ENCODE measurements at regions not wholly inside any gene's neighbourhood (a gene's known extent, or its start where the extent isn't known, plus 50 kb on each side); places are given as distances from the start of the nearest gene placed in this dataset.

DNA sequence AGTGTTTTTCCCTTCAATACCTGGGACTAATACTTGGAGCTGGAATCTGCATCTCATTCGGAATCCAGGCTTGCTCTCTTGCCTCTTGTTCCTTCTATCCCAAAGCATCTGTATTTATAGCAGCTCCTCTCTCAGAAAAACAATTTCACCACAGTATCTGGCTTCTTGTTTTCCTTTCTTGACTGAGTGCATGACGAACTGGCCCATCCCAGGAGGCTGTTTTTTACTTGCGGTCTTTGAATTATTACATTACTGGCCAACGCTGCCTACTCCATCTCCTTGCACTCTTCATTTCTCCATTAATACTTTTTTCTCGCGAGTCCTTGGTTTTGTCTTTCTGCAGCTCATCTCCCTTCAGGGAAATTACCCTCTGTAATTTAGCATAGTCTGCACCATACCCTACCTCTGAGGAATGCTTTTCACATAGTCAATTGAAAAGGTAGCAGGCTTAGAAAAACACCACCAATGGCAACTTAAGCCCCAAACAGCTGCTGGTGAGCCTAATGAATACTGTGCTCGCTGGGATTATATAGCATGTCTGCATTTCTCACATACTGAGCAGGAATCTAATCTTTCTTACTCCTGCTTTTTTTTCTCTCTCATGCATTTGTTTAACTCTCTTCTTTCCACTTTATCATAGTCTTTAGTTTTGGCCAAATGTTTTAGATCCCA is 277.4 kb upstream of the SESN3 start:
- no peak for DNase-seq

DNA sequence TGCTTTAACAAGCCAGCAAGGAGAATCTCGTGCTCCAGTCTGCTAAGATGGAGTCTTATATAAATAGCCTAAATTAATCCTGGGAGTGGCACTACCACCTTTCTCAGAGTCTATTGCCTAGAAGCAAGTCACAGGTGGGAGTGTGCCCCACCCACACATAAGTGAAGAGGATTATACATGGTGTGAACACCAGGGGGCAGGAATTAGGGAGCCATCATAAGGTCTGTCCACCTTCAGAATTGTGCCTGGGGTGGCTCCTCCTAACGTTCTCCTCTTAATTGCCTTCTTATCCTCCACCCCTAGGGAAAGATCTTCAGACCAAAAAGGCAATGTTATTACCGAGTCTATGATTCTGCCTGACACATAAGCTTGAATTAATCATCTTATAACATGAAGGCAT is 276.8 kb upstream of the SESN3 start:
- DNase-seq, result no peak

DNA sequence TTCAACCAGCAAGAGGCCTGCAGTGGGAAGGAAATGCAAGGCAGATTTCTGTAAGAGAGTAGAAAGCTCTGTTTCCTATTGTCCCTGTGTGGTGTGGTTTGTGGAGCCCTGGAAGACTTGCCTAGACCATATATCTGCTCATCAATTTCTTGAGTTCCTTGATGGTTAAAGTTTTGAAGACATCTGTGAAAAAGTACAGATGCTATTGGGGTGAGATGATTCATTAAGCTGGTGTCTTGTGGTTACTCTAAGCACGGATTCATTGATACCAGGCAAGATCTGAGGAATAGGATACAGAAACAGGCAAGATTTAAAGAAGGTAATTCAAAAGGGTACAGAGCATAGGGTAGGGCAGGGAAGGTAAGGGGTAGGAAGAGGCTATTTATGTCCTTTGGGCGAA is 275.8 kb upstream of the SESN3 start:
- DNase-seq, result no peak

DNA sequence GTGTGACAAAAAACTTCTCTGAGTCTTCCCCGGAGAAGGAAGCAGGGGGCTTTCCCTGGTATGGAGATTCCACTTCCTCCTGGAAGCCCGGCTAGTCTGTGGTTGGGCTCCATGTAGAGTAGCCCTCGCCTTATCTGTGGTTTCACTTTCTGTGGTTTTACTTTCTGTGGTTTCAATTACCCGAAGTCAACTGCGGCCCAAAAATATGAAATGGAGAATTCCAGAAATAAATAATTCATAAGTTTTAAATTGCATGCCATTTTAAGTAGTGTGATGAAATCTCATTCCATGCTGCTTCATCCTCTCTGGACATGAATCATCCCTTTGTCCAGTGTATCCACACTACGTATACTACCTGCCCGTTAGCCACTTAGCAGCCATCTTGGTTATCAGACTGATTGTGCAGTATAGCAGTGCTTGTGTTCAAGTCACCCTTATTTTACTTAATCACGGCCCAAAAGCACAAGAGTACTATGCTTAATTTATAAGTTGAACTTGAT is 275.0 kb upstream of the SESN3 start:
- DNase-seq, result peak; percentile 82 to 86 (median 85)

DNA sequence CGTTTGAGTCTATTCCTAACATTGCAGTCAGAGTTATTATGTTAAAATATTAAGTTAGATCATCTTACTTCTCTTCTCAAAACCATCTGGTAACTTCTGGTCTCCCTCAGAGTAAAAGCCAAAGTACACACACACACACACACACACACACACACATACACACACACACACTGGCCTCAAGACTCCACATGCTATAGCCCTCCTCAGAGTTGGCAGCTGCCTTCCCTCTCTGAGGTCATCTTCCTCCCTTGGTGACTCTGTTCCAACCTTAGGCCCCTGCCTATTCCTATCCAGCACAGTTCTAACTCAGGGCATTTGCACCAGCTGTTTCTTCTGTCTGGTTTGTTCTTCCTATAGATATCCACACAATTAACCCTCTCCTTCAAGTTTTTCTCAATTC is 272.0 kb upstream of the SESN3 start:
- no peak for DNase-seq

DNA sequence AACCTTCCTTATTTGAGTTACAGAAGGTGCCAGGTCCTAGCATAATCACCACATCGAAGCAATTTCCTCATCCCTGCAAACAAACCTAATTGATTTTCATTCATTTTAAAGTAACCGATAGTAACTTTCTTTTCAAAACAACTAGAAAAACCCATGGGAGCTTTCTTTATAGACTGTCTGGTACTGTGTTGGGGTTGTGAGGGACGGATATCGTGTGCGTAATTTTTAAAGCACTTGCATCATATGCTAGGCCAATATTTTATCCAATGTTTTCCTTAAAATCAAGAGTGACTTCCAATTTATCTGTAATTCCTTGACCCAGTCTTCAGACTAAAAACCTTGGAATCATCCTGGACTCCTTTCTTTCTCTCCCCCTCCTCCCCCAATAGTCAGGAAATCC is 271.5 kb upstream of the SESN3 start:
- no peak for DNase-seq

DNA sequence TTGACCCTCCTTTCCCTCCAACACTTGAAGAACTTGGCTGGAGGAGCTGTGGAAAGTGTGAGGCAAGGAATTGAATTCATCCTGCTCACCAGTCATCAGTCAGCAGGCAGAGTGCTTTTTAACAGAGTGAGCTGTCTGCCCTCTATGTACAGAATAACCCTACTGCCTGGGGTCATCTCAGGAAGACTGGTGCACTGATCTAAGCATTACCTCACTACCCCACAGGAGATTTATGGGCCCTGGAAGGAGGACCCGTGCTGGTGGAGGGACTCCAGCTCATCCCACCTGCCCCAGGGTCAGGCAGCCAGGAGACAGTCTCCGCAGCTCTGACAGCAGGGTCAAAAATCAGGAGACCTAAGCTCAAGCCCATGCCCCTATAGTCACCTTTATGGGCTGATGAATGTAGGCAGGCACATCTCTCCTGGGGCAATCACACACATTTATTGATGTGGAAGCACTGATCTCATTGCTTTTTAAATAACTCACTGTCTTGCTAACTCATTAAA is 270.8 kb upstream of the SESN3 start:
- no peak for DNase-seq

DNA sequence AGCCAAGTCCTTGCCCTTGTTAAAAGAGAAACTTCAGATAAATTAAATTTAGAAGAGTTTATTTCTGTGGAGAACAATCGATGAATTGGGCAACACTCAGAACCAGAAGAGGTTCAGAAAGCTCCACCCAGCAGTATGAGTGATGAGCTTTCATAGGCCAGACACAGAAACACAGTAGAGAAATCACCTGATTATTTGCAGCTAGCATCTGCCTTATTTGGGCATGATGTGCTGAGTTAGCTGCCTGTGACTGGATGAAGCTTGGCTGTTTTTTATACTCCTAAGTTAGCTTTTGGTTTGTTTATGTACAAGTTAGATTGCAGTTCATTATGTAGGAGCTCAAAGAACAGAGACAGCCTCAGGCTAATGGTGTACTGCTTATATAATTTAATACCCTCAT is 269.5 kb upstream of the SESN3 start:
- DNase-seq, result no peak

DNA sequence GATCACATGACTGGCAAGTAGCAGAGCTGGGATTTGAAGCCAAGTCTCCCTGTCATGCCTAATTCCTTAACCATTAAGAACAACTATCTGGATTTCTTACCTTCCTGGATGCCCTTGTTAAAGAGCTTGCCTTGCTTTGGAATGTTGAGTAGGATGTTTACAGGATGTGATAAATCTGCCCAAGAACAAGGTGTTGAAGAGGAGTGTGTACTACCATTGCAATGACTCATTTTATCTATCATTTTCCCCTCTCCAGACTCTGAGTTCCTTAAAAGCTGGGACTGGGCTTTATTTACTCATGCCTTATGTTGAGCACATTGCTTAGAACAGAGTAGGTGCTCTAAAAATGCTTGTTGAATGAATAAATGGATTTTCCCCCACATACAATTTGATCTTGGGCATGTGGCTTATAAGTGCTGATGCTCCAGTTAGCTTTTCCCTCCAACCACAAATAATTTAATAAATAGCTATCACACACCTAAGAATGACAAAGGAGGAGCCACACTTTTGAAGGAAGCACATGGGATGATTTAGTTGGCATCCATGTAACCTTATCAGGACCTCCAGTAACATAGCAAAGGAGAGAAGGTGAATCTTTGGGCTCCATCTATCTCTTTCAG is 268.6 kb upstream of the SESN3 start:
- no peak for DNase-seq

DNA sequence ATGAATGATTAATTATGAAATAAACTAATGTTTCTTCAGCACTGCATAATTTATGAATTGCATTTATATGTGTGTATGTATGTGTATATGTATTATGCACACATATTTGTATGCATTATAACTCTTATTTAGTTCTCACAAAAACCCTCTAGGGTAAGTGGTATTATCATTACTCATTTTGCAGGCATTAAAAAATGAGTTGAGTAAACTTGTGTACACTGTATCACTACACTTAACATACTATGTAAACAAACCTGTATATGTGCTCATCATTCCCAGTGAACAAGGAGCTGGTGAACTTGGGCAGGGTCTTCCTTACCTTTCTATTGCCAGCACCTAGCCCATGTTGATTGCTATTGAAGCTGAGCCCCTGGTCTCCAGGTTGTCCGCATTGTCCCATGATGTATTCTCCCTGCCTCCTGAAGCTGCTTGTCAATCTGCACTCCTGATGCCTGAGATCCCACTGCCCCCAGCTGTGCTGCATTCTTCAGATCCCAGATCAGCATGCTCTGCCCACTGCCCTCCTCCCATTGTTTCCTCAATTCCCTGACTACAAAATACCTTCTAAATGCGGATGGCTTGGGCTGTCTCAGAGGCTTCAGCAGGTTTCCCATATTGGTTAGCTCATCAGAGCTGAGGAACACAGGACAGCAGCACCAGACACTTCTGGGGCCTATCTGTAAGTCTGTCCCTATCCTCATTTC is 267.9 kb upstream of the SESN3 start:
- no peak for DNase-seq

DNA sequence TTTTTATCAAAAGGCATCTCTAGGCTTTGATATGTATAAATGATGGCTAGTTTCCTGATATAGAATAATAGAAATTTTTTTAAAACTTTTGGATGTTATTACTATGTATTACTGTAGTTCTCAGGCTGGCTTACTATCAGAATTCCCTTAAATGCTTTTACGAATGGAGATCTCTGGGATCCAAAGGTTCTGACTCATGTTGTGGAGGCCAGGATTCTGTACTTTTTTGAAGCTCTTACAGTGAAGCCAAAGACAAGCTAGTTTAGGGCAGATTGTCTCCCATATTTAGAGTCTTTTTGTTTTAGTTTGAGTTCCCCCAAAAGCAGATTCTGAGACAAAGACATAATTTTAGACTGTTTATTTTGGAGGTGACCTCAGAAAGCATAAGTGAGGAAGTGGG is 265.9 kb upstream of the SESN3 start:
- DNase-seq, result no peak

DNA sequence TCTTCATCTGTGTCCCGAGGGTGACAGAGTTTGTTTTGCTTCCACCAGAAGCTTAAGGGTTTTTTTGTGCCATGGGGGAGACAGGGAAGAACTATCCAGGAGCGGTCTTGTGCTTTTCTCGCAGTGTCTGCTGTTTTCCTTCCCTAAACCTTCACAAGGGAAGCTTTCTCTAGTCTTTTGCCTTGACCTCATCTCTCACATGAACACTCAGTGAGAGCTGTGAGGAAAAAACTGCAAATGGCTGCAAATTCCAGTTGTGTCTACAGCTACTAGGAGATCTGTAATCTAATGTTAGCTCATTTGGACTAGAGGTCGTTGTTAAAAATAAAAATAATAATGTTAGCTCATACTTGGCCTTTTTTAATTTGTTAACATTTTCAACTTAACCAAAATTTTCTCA is 264.7 kb upstream of the SESN3 start:
- peak in 2 of 3 donors; percentile 19 to 28 for DNase-seq

DNA sequence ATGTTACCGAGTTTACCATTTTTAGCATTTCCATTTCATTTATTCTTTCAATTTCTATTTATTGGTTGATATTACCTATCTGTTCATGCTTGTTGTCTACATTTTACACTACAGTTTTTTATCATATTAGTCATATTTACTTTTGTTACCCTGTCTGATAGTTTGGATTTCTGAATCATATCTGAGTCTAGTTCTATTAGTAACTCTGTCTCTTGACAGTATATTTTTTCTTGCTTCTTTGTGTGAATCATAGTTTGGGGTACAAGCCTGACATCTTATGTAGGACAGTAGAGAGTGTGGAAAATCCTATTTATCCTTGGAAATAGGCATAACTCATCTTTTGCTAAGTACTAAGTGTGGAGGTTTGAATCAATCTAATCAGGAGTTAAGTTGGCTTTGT is 263.9 kb upstream of the SESN3 start:
- DNase-seq, result peak in 1 of 3 donors; percentile 12

DNA sequence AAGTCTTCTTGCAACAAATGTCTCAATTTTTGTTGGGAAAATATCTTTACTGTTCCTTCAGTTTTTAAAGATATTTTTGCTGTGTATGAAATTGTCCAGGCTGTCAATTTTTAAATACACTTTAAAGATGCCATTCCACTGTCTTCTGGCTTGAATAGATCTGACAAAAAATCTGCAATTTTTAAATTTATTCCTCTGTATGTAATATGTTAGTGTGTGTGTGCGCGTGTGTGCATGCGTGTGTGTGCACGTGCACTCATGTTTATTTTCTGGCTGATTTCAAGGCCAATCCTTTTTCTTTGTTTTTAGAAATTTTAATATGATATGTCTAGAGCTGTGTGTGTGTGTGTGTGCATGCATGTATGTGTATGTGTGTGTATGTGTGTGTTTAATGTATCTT is 263.2 kb upstream of the SESN3 start:
- no peak for DNase-seq

DNA sequence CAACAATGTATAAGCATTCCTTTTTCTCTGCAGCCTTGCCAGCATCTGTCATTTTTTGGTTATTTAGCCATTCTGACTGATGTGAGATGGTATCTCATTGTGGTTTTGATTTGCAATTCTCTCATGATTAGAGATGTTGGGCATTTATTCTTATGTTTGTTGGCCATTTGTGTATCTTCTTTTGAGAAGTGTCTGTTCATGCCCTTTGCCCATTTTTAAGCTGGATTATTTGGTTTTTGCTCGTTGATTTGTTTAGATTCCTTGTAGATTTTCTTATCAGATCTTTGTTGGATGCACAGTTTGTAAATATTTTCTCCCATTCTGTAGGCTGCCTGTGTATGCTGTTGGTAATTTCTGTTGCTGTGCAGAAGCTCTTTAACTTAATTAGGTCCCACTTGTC is 259.6 kb upstream of the SESN3 start:
- DNase-seq, result no peak

DNA sequence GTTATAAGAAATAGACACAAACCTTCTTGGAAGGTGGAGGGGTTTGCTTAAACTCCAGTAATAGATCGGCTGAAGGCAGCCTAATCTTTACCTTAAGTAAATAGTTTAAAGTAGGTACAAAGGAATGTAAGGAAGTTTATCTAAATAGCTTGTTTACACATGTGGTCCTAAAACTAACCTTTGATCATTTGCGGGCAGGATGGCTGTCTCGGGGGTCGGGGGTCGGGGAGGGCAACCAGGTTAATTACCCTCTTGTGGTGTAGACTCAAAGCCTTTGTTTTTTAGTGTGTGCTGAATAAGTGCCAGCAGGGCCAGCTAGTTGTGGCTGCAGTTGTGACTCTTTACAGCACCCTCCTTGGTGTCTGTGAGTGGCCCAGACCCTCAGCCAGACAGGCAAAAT is 256.9 kb upstream of the SESN3 start:
- DNase-seq, result no peak

DNA sequence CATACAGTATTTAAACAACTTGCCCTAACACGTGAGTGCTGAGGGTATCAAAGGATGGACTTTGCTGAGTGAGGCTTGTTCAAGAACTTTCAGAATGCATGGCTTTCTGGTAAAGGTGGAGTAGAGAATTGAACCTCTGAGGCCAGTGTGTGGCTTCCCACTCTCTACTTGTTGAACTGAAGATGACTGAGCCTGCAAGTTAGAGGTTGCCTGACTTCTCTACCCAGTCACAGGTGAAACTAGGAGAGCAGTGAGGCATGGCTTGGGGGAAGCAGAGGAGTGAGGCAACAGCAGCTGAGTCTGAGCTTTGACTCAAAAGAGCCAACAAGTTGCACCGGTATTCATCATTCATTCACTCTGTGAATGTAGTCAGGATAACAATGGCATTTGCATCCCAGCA is 256.4 kb upstream of the SESN3 start:
- DNase-seq, result no peak

DNA sequence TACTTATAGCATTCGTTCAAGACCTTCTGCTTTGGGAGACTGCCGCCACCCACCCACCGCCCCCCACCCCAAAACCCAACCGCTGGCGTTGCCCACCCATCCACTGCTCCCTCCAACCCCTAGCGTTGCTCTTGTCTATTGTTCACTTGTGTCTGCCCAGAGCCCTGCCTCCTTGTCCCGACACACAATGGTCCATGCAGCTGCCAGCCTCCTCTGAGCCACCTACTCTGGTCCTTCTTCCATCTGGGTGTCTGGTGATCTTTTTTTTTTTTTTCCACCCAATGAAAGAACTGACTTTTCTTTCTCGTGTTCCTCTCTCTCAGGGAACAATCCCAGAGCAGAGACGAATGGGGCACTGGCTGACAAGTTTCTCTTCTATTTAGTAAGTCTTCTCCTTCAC is 256.0 kb upstream of the SESN3 start:
- DNase-seq, result no peak

DNA sequence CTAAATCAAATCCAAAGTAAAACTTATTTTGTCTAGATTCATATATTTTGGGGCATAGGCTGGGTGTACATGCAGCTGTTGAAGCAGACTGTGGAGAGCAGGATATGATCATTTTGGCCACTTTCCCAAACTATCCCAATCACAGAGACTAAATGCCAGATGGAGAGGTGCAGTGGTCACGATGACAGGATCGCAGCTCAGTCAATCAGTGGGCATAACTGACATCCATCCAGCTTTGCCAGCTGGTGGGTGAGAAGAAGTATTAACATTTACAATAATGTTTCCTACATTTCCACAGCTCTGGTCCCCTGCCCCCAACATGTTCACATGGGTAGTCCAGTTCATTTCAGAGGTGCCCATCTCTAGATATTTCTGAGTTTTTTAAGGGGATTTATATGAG is 255.5 kb upstream of the SESN3 start:
- DNase-seq, result no peak

DNA sequence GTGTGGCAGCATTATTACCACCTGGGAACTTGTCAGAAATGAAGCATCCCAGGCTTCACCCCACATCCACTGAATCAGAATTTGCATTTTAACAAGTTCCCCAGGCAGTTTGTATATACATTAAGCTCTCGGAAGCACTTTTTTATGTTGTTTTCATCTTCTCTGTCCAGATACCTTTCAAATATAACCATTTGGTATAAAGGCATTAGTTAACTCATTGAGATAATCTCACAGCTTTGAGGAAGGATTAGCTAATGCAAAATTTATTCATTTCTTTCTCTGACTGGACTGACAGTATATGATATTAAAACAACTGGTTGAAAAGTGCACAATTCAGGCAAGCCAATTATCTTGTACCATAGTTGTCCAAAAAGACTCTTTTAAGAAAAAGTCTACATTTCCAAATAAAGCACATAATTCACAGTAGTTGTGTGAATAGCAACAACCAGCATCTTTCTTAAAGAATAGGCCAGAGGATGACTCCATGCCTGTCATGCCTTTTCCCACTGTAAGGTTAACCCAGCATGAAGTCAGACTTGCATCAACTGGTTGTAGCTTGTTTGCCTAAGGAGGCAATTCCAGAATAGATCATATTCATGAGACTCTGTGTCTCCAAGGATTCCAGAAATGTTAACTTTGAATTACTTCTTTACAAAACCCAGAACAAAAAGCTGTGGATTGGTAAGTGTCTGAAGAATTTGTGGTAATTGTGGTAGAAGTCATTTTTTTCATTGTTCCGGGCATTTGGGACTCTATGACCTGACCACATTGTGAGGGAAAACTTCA is 254.3 kb upstream of the SESN3 start:
- DNase-seq, result no peak

DNA sequence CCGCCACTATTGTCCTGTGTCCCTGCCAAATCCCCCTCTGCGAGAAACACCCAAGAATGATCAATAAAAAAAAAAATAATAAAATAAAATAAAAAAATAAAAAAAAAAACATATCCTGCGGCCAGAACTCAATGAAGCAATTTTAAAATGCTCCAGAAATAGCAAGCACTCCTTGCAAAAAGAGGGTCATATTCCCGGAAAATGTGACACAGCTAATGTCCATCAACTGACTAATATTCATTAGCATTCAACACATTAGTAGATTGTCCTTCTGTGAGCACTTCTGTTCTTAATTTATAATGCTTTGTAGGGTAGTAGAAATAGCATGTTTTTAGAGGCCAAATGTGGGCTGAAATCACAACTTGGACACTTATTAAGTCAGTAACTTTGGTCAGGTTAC is 252.3 kb upstream of the SESN3 start:
- DNase-seq, result no peak

DNA sequence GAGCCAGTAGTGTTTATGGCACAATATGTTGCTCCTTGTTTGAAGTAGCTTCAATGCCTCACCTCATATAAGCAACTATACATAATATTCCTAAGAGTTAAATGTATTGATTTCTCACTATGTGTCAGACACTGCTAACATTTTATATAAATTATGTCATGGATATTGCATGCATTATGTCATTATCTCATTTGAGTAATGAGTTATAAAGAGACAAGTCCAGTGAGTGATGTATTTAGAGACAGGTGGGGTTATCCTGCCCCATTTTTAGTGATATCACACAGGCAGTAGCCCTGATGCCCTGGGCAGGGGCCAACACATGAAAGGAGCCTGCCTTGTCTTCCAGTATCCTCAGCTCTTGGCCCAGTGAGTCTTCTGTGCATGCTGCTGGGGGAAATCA is 247.0 kb upstream of the SESN3 start:
- DNase-seq, result peak in 1 of 3 donors; percentile 12

DNA sequence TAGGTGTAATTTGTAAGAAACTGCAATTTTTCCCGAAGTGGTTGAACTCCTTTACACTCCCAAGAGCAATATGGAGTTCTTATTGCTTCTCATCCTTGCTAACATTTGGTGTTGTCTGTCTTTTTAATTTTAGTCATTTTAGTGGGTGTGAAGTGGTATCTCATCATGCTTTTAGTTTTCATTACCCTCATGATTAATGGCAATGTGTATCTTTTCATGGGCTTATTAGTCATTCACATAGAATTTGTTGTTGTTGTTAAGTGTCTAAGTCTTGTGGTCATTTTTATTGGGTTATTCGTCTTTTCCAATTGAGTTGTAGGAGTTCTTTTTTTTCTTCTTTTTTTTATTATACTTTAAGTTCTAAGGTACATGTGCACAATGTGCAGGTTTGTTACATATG is 238.3 kb upstream of the SESN3 start:
- no peak for DNase-seq
